HK-2 (cell line): ENCODE measurements at regions not wholly inside any gene's neighbourhood (a gene's known extent, or its start where the extent isn't known, plus 50 kb on each side); places are given as distances from the start of the nearest gene placed in this dataset.
"Not testable (repeated sequence)": the region's sequence is repeated elsewhere in the genome, so short reads cannot be mapped to it uniquely, and the experiment has no call there.

ENCODE experiments used
- DNase-seq: peaks from one replicate; pipeline ENCODE4 v3.0.0-alpha.2; 2018; ENCODE audit not compliant: unreplicated experiment

- DNase-seq, result no peak
Observed at GRCh38 chr19:28563964-28564921, 648.7 kb downstream of the UQCRFS1 start.

- DNase-seq, result no peak
Observed at GRCh38 chr19:28560786-28561185, 652.2 kb downstream of the UQCRFS1 start.

GRCh38 chr19:28558783-28559182 is 654.2 kb downstream of the UQCRFS1 start:
- DNase-seq, result no peak

- no peak for DNase-seq
Observed at GRCh38 chr19:28556371-28556770, 656.6 kb downstream of the UQCRFS1 start.

- no peak for DNase-seq
Observed at GRCh38 chr19:28555317-28555716, 657.6 kb downstream of the UQCRFS1 start.

GRCh38 chr19:28554321-28555091 is 658.4 kb downstream of the UQCRFS1 start:
- no peak for DNase-seq

- DNase-seq, result no peak
Observed at GRCh38 chr19:28553764-28554163, 659.2 kb downstream of the UQCRFS1 start.

- peak; percentile 7 for DNase-seq
Observed at GRCh38 chr19:28553005-28553404, 659.9 kb downstream of the UQCRFS1 start.

- no peak for DNase-seq
Observed at GRCh38 chr19:28549680-28550277, 663.2 kb downstream of the UQCRFS1 start.

- DNase-seq, result no peak
Observed at GRCh38 chr19:28546148-28546685, 666.7 kb downstream of the UQCRFS1 start.

- not testable (repeated sequence) for DNase-seq
Observed at GRCh38 chr19:28545397-28545796, 667.6 kb downstream of the UQCRFS1 start.

- DNase-seq, result no peak
Observed at GRCh38 chr19:28544451-28545261, 668.3 kb downstream of the UQCRFS1 start.

- DNase-seq, result no peak
Observed at GRCh38 chr19:28543244-28543776, 669.6 kb downstream of the UQCRFS1 start.

- no peak for DNase-seq
Observed at GRCh38 chr19:28542394-28543243, 670.3 kb downstream of the UQCRFS1 start.

- no peak for DNase-seq
Observed at GRCh38 chr19:28541602-28542393, 671.2 kb downstream of the UQCRFS1 start.

- no peak for DNase-seq
Observed at GRCh38 chr19:28541029-28541428, 671.9 kb downstream of the UQCRFS1 start.

GRCh38 chr19:28540385-28540784 is 672.6 kb downstream of the UQCRFS1 start:
- DNase-seq, result not testable (repeated sequence)

GRCh38 chr19:28539759-28540158 is 673.2 kb downstream of the UQCRFS1 start:
- DNase-seq, result no peak

- DNase-seq, result not testable (repeated sequence)
Observed at GRCh38 chr19:28538579-28538978, 674.4 kb downstream of the UQCRFS1 start.
